WTC11 (cell line): ENCODE measurements at regions not wholly inside any gene's neighbourhood (a gene's known extent, or its start where the extent isn't known, plus 50 kb on each side); places are given as distances from the start of the nearest gene placed in this dataset.

ENCODE experiments used
- ATAC-seq: fragments of 200-7000 bp; cut with Tn5 transposase; 2 replicates; pipeline ENCODE4 v1.10.0; 2021; ENCODE audit warnings: mild to moderate bottlenecking, moderate library complexity
- CTCF ChIA-PET: fragments of 300-600 bp; sonication (Branson Sonifier 250); formaldehyde crosslinking; loops from one replicate; lab custom pipeline; 2021; ENCODE audit warnings: antibody characterized with exemption; lab: Charles Lee
- POLR2A ChIA-PET: fragments of 350-600 bp; sonication (Branson Sonifier 250); formaldehyde crosslinking; loops from one replicate; lab custom pipeline; 2021; ENCODE audit warnings: antibody characterized with exemption; lab: Charles Lee
- DNase-seq: peaks from one replicate; pipeline ENCODE4 v3.0.0; 2021; ENCODE audit warnings: low spot score
- H3K27ac Mint-ChIP-seq: 2 replicates; pipeline ENCODE4 v1.8.0; 2021; ENCODE audit warnings: mixed read lengths
- H3K27me3 Mint-ChIP-seq: 2 replicates; pipeline ENCODE4 v1.8.0; 2021; ENCODE audit warnings: low read depth, mild to moderate bottlenecking, moderate library complexity, mixed read lengths
- H3K36me3 Mint-ChIP-seq: 2 replicates; pipeline ENCODE4 v1.8.0; 2021; ENCODE audit warnings: mixed read lengths
- H3K4me1 Mint-ChIP-seq: 2 replicates; pipeline ENCODE4 v1.8.0; 2022; ENCODE audit warnings: mixed read lengths
- H3K4me3 Mint-ChIP-seq: 2 replicates; pipeline ENCODE4 v1.8.0; 2021; ENCODE audit warnings: mild to moderate bottlenecking, moderate library complexity, mixed read lengths
- H3K9me3 Mint-ChIP-seq: 2 replicates; pipeline ENCODE4 v1.8.0; 2021; ENCODE audit warnings: mixed read lengths
- AR ChIP-seq: fragments of 250-450 bp; sonication (Bioruptor Pico); IDR thresholded peaks from 2 replicates; pipeline ENCODE4 v1.9.0; 2021; ENCODE audit warnings: mild to moderate bottlenecking
- ATF1 ChIP-seq: sonication (generic); formaldehyde crosslinking; IDR thresholded peaks from 2 replicates; pipeline ENCODE4 v1.8.1; 2023; ENCODE audit warnings: mild to moderate bottlenecking, moderate library complexity, missing genetic modification reagents
- ATF6 ChIP-seq: sonication (generic); formaldehyde crosslinking; IDR thresholded peaks from 2 replicates; pipeline ENCODE4 v1.8.1; 2023; ENCODE audit warnings: mild to moderate bottlenecking, missing genetic modification reagents
- ERG ChIP-seq: fragments of 250-450 bp; sonication (Bioruptor Pico); IDR thresholded peaks from 2 replicates; pipeline ENCODE4 v1.8.0; 2021; ENCODE audit warnings: mild to moderate bottlenecking
- ETV6 ChIP-seq: sonication (generic); formaldehyde crosslinking; IDR thresholded peaks from 2 replicates; pipeline ENCODE4 v1.8.1; 2022; ENCODE audit warnings: mild to moderate bottlenecking, missing genetic modification reagents
- FOXP1 ChIP-seq: sonication (generic); formaldehyde crosslinking; IDR thresholded peaks from 2 replicates; pipeline ENCODE4 v1.8.0; 2022; ENCODE audit warnings: missing genetic modification reagents, mild to moderate bottlenecking, moderate library complexity, borderline replicate concordance
- IRF2 ChIP-seq: sonication (generic); formaldehyde crosslinking; IDR thresholded peaks from 2 replicates; pipeline ENCODE4 v1.8.0; 2022; ENCODE audit warnings: low read depth, missing genetic modification reagents, borderline replicate concordance
- JUN ChIP-seq: sonication (generic); formaldehyde crosslinking; IDR thresholded peaks from 2 replicates; pipeline ENCODE4 v1.8.0; 2023; ENCODE audit warnings: mild to moderate bottlenecking, missing genetic modification reagents
- KAT7 ChIP-seq: sonication (generic); formaldehyde crosslinking; IDR thresholded peaks from 2 replicates; pipeline ENCODE4 v1.8.1; 2023; ENCODE audit warnings: missing genetic modification reagents, mild to moderate bottlenecking, borderline replicate concordance
- MAX ChIP-seq: sonication (generic); formaldehyde crosslinking; IDR thresholded peaks from 2 replicates; pipeline ENCODE4 v1.8.0; 2022; ENCODE audit warnings: mild to moderate bottlenecking, missing genetic modification reagents
- NFE2L1 ChIP-seq: sonication (generic); formaldehyde crosslinking; IDR thresholded peaks from 2 replicates; pipeline ENCODE4 v1.8.1; 2023; ENCODE audit warnings: missing genetic modification reagents
- SMAD3 ChIP-seq: sonication (generic); formaldehyde crosslinking; IDR thresholded peaks from 2 replicates; pipeline ENCODE4 v1.8.0; 2022; ENCODE audit warnings: missing genetic modification reagents, mild to moderate bottlenecking, borderline replicate concordance
- TCF7 ChIP-seq: sonication (generic); formaldehyde crosslinking; IDR thresholded peaks from 2 replicates; pipeline ENCODE4 v1.8.0; 2022; ENCODE audit warnings: mild to moderate bottlenecking, low read depth, missing genetic modification reagents, moderate library complexity
- TEAD1 ChIP-seq: sonication (generic); formaldehyde crosslinking; IDR thresholded peaks from 2 replicates; pipeline ENCODE4 v1.8.0; 2022; ENCODE audit warnings: mild to moderate bottlenecking, missing genetic modification reagents
- ZBTB21 ChIP-seq: sonication (generic); formaldehyde crosslinking; IDR thresholded peaks from 2 replicates; pipeline ENCODE4 v1.8.1; 2023; ENCODE audit warnings: mild to moderate bottlenecking, missing genetic modification reagents, borderline replicate concordance
- ZNF219 ChIP-seq: sonication (generic); formaldehyde crosslinking; IDR thresholded peaks from 2 replicates; pipeline ENCODE4 v1.8.0; 2023; ENCODE audit warnings: missing genetic modification reagents, mild to moderate bottlenecking, borderline replicate concordance
- ZNF423 ChIP-seq: fragments of 250-450 bp; sonication (Bioruptor Pico); IDR thresholded peaks from 2 replicates; pipeline ENCODE4 v2.1.2; 2022; ENCODE audit warnings: mild to moderate bottlenecking, moderate library complexity
- ZNF671 ChIP-seq: fragments of 250-450 bp; sonication (Bioruptor Pico); IDR thresholded peaks from 2 replicates; pipeline ENCODE4 v1.8.0; 2021; ENCODE audit warnings: mild to moderate bottlenecking
- ZSCAN18 ChIP-seq: fragments of 250-450 bp; sonication (Bioruptor Pico); IDR thresholded peaks from 2 replicates; pipeline ENCODE4 v2.1.2; 2022; ENCODE audit warnings: mild to moderate bottlenecking, moderate library complexity
- TF ChIP-seq, protein P1 (sequence below): sonication (generic); formaldehyde crosslinking; IDR thresholded peaks from 2 replicates; pipeline ENCODE4 v1.8.1; 2023; ENCODE audit warnings: mild to moderate bottlenecking, missing genetic modification reagents
- TF ChIP-seq, protein P2 (sequence below): sonication (generic); formaldehyde crosslinking; IDR thresholded peaks from 2 replicates; pipeline ENCODE4 v1.8.1; 2022; ENCODE audit warnings: mild to moderate bottlenecking, missing genetic modification reagents, moderate library complexity, borderline replicate concordance

GRCh38 chr9:103713631-103714030, 380.5 kb upstream of the SMC2 start (continued):
- TF ChIP-seq, protein P1, sequence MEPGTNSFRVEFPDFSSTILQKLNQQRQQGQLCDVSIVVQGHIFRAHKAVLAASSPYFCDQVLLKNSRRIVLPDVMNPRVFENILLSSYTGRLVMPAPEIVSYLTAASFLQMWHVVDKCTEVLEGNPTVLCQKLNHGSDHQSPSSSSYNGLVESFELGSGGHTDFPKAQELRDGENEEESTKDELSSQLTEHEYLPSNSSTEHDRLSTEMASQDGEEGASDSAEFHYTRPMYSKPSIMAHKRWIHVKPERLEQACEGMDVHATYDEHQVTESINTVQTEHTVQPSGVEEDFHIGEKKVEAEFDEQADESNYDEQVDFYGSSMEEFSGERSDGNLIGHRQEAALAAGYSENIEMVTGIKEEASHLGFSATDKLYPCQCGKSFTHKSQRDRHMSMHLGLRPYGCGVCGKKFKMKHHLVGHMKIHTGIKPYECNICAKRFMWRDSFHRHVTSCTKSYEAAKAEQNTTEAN (CRISPR knock-in tag): no peak
- TF ChIP-seq FOXP1 (no peak), ATF1 (CRISPR knock-in tag) (no peak), IRF2 (no peak)
- TF ChIP-seq, protein P2, sequence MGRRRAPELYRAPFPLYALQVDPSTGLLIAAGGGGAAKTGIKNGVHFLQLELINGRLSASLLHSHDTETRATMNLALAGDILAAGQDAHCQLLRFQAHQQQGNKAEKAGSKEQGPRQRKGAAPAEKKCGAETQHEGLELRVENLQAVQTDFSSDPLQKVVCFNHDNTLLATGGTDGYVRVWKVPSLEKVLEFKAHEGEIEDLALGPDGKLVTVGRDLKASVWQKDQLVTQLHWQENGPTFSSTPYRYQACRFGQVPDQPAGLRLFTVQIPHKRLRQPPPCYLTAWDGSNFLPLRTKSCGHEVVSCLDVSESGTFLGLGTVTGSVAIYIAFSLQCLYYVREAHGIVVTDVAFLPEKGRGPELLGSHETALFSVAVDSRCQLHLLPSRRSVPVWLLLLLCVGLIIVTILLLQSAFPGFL (CRISPR knock-in tag): no peak

GRCh38 chr9:103714992-103715391, 379.1 kb upstream of the SMC2 start:
- H3K27me3 Mint-ChIP-seq: no peaks in the 10 kb centered on the region
- H3K27ac Mint-ChIP-seq: peak overlapping the region; percentile 94
- peaks cover 21% of the 10 kb centered on the region for H3K4me1 Mint-ChIP-seq
- DNase-seq: peak; percentile 59
- CTCF ChIA-PET: interaction anchor here (0.5 to 0.6 kb wide), 2 partner anchors 164 to 1369 kb away, joined by 4 to 5 read pairs; no protein-coding TSS in a partner anchor
- peaks cover 2% of the 10 kb centered on the region for H3K36me3 Mint-ChIP-seq
- ATAC-seq: peak; percentile 96
- POLR2A ChIA-PET: interaction anchor here (0.7 kb wide), 1 partner anchor 22 kb away, joined by 3 read pairs; no protein-coding TSS in a partner anchor
- peaks cover 21% of the 10 kb centered on the region for H3K9me3 Mint-ChIP-seq
- H3K4me3 Mint-ChIP-seq: no peak overlapping the region
- no peak for TF ChIP-seq TCF7 (CRISPR knock-in tag)
- no peak for TF ChIP-seq ZSCAN18
- 0 out of 2 replicates have a peak, but pooled peaks have one; percentile 33 for TF ChIP-seq TEAD1 (CRISPR knock-in tag)
- no peak for TF ChIP-seq ETV6 (CRISPR knock-in tag)
- TF ChIP-seq ZNF671 (CRISPR knock-in tag): no peak
- TF ChIP-seq ZNF423 (CRISPR knock-in tag): peak; percentile 65

GRCh38 chr9:103721056-103721455, 373.1 kb upstream of the SMC2 start:
- no peaks in the 10 kb centered on the region for H3K36me3 Mint-ChIP-seq
- CTCF ChIA-PET: no interaction called here
- TF ChIP-seq ZNF219 (CRISPR knock-in tag) (no peak), MAX (no peak), ZBTB21 (no peak), ERG (no peak), KAT7 (CRISPR knock-in tag) (no peak)
- TF ChIP-seq, all 79 proteins: peak for 0
- POLR2A ChIA-PET: no interaction called here
- ATAC-seq (no peak), DNase-seq (no peak)
- H3K27me3 Mint-ChIP-seq: no peaks in the 10 kb centered on the region
- H3K9me3 Mint-ChIP-seq: no peaks in the 10 kb centered on the region
- no peak overlapping the region for H3K27ac Mint-ChIP-seq
- no peaks in the 10 kb centered on the region for H3K4me1 Mint-ChIP-seq
- H3K4me3 Mint-ChIP-seq: no peak overlapping the region

DNA sequence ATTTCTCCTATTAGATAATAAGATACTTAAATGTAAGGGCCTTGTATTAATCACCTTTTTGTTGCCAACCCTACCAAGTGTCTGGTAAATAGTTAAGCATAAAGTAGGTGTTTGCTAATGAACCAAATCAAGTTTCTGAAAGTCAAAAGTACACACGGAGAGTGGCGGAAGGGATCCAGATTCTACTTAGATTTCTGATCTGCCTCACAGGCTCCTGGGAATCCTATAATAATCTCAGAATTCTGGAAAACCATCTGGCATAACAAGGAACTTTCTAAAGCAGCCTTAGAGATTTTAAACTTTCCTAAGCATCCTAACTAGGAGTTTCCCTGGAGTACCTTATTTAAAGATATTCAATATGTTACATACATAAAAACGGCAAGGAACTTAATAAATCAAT, 363.2 kb upstream of the SMC2 start:
- TF ChIP-seq ZNF671 (CRISPR knock-in tag): no peak
- no peak for TF ChIP-seq NFE2L1 (CRISPR knock-in tag)
- no peak for TF ChIP-seq AR (CRISPR knock-in tag)
- no peak for TF ChIP-seq SMAD3
- no peak for TF ChIP-seq JUN
- no peak for TF ChIP-seq ATF6 (CRISPR knock-in tag)
- TF ChIP-seq ETV6 (CRISPR knock-in tag): no peak
- DNase-seq (no peak), ATAC-seq (no peak)
- peaks cover 17% of the 10 kb centered on the region for H3K4me1 Mint-ChIP-seq
- H3K36me3 Mint-ChIP-seq: no peaks in the 10 kb centered on the region
- ChIA-PET POLR2A (no interaction called here), CTCF (no interaction called here)
- peaks cover 6% of the 10 kb centered on the region; the same call in 1 of the 2 replicates for H3K9me3 Mint-ChIP-seq
- peak overlapping the region; percentile 40; the same call in 1 of the 2 replicates for H3K27ac Mint-ChIP-seq
- no peak overlapping the region for H3K4me3 Mint-ChIP-seq
- H3K27me3 Mint-ChIP-seq: no peaks in the 10 kb centered on the region
